GM19239 (cell line): ENCODE measurements at regions not wholly inside any gene's neighbourhood (a gene's known extent, or its start where the extent isn't known, plus 50 kb on each side); places are given as distances from the start of the nearest gene placed in this dataset.

ENCODE experiments used
- DNase-seq: peaks from one replicate; pipeline ENCODE4 v3.0.0; 2011; ENCODE audit warnings: low spot score; ENCODE audit not compliant: insufficient read length
- FAIRE-seq: peaks from 2 replicates; lab custom pipeline; 2011; peaks lifted over from hg19 to GRCh38; lab: Jason Lieb, UNC

DNA sequence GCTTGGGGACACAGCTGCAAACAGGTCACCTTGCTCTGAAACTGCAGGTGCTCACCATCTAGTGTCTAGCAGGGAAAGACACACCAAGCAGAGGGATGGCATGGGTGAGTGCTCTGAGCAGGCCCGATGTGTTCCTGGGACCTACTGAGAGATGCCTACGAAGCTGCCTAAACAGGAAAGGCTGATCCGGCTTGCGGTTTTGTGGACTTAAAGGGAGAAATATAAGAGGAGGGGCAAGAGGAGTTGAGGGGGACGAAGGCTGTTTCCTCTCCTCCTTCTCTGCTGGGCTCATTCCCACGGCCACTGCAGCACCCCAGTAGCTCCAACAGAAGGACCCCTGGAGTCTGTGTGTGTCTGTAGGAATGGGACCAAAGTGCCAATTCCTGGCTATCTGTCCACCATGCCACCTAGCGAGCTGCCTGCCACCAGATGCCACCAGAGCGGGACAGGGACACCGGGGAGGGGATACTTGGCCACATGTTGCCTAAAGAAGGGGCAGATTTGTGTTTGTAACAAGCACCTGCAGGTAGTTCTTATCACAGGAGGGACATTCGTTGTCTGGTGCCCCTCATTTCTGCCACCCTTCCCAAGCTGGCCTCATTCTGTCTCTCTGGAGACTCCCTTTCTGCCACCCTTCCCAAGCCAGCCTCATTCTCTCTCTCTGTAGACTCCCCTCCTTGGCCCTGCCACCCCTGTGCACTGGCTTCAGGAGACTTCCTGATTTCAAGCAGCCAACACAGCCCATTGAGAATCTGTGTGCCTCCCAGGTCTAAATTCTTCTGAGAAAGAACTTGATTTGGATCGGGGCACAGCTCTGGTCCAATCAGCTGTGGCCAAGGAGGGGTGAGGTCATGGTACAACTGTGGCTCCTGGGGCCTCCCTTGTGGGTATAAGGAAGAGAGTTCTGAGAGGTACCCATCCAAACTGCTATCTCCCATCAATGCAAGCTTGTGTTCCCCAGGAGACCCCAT is 221.8 kb downstream of the ANKRD60 start:
- FAIRE-seq: no peak
- no peak for DNase-seq

DNA sequence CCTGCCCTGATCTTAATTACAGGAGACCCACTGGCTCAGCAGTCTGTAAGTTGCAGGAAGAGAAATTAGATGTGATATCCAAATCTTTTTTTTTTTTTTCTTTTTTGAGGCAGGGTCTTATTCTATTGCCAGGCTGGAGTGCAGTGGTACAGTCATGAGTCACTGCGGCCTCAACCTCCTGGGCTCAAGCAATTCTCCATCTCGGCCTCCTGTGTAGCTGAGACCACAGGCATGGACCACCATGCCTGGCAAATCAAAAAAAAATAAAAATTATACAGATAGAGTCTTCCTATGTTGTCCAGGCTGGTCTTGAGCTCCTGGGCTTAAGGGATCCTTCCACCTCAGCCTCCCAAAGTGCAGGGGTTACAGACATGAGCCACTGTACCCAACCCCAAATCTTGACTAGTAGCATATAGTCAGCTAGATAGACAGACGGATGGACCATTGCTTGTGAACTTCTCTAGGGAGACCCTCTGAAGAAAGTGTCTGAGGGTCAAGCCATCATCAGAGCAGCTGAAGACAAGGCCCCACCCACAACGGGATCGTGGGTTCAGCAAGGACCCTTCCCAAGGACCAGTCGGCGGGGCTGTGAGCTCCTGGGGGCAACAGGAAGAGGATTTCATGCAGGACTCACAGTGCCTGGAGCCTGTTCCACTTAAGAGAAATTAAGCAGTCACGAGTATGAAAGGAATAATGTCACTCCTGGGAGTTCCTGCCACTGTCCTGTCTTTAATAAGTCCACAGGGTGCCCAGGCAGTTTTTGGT is 222.7 kb downstream of the ANKRD60 start:
- DNase-seq: no peak
- FAIRE-seq: no peak

DNA sequence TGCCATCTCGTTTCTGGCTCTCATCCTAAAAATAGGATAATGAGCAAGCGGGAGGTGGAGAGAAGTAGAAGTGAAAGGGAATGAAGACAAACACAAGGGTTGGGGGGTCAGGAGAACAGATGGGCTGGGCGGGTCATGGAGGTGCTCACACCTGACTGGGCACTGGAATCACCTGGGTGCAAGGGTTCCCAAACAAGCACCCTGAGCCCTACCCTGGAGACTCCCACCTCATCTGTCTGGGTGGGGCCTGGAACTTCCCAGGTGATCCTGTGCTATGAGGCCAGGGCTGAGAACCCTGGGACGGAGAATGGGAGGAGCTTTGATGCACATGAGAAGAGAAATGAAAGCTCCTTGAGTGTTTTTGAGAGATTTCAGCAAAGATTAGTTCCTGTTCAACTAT is 223.6 kb downstream of the ANKRD60 start:
- DNase-seq (no peak), FAIRE-seq (no peak)

DNA sequence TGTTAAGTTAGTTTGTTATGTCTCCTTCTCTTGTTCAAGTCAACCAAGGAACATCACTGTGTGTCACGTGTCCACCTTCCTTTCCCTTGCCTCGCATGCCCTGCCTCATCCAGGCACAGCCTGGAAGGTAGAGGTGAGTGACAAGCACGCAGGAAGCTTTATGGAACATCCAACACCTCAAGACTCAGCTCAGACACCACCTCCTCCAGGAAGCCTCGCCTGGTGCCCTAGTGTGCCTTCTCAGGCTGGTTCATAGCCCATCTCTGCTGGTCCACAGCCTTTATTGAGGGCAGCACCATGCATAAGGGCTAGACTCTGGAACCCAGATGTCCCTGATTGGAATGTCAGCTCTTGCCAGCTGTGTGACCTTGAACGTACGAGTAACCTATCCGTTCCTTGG is 224.3 kb downstream of the ANKRD60 start:
- FAIRE-seq (no peak), DNase-seq (no peak)

DNA sequence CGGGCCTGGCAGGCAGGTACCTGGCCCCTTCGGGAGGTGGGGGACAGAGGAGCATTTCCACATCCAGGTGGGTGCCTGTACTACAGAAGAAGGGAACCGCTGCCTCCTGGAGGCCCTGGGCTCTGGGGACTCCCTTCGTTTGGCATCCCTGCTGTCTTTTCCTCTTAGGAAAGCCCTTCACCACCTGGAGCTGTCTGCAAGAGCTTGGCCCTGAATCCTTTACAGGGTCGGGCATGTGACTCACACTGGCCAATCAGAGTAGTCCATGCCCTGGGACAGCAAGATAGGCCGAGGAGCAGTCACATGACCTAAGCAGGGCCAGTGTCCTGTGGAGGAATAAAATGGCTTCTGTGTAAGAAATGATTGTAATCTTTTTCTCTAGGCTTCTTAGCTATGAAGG is 224.9 kb downstream of the ANKRD60 start:
- no peak for FAIRE-seq
- no peak for DNase-seq

DNA sequence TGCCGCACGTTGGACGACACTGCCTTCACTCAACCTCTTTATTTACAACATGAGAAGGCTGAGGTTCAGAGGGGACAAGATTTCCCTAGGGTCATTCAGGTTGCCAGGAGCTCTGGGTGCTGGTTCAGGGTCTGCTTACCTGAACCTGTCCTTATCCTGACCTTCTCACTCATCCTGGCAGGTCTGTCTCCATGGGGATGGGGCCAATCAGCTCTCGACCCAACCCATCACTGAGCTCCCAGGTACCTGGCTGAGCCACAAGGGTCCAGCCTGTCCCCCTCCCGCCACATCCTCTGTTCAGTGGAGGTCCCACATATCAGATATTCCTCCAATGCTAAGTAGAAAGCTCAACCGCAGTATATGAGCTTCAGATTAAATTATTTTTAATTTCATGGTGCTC is 225.6 kb downstream of the ANKRD60 start:
- FAIRE-seq: no peak

DNA sequence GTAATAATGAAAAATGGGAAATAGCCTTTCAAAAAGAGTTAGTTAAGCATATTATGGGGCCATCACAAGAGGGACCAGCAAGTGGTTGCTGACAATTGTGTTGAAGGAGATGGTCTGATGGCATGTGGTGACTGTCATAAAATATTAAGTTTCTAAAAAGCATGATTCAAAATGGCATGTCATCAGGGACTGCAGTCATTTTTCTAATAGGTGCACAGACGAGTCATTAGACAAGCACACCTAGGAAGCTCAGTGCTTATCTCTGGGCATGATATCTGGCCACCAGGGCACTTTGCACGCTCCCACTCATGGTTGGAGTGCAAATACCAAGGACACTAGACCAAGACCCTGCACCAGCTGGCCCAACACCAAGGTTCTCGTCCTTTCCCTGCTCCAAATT is 226.5 kb downstream of the ANKRD60 start:
- no peak for DNase-seq
- no peak for FAIRE-seq

More for the DNA sequence above, 225.6 kb downstream of the ANKRD60 start:
- no peak for DNase-seq

DNA sequence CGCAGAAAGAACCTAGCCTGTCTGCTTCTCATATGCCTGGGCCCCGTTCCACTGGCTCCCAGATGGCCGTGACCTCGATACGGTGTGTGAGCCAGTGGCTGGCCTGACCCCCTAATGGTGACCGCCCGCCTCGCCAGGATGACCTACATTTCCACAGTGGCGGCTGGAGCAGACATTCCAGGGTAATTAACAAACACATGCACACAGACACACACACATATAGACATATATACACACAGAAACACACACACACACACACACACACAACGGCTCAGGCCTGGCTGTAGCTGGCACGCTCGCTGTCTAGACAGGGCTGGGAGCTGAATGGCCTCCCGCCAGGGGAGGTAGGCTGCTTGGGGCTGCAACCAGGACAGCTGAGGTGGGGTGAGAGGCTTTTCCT is 227.1 kb downstream of the ANKRD60 start:
- DNase-seq (no peak), FAIRE-seq (no peak)

DNA sequence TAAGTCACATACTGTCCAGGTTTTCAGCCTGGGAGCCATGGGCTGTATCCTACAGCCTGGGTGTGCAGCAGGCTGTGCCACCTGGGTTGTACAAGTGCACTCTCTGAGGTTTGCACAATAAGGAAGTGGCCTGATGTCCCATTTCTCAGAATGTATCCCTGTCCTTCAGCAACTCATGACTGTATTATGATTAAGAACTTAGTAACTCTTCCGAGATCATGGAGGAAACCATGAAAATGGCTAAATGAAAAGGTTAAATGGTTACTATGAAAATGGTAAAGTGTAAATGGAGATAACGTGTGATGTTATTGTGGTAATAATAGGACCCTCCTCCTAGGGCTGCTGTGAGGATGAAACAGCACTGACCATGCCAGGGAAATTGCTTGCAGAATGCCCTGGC is 227.6 kb downstream of the ANKRD60 start:
- FAIRE-seq: no peak

DNA sequence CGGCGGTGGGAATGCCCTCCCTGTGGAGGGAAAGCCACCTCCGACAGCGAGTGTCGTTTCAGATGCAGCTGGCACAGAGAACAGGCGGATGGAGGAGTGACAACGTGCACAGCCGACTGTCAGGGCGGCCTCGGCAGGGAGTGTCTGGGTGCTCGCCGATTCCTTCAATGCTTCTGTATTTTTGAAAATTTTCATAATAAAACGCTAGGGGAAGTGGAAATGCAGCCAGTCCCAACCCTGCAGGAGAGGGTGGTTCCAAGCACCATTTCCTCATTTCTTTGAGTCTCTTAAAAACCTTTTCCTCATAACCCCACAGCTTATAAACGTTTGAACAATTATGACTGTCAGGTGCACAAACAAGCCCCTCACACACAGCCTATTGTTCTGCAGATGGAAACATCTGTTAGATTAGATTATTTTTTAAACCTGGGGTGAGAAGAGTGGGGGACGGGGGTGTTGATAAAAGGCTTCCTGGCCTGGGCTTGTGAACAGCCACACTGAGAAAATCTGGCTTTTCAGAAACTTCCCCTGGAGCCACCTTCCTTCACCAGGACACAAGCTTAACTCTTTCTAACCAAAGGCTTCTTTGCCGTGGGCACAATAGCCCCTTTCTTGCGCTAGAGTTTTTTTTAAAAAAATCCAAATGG is 228.9 kb downstream of the ANKRD60 start:
- no peak for FAIRE-seq
- no peak for DNase-seq

More for the DNA sequence above, 227.6 kb downstream of the ANKRD60 start:
- DNase-seq: no peak

DNA sequence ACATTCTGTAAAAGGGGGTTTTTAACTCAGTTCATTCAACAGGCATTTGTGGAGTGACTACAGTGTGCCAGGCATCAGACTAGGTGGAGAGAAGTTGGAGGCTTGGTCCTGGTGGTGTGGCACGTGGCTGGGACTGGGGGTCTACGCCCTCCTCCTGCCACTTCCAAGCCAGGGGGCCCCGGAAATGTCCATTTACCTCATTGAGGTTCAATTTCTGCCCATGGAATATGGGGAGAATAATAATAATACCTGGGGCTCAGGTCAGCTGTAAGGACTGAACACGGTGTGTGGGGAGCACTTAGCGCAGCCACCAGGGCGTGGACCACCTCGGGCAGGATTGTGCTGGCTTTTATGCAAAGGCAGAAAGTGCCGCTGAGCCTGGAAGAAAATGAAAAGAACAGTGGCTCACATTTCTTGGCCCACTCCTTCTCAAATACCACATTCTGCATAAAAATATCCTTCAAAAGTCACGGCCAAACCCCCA is 229.4 kb downstream of the ANKRD60 start:
- FAIRE-seq (no peak), DNase-seq (no peak)

DNA sequence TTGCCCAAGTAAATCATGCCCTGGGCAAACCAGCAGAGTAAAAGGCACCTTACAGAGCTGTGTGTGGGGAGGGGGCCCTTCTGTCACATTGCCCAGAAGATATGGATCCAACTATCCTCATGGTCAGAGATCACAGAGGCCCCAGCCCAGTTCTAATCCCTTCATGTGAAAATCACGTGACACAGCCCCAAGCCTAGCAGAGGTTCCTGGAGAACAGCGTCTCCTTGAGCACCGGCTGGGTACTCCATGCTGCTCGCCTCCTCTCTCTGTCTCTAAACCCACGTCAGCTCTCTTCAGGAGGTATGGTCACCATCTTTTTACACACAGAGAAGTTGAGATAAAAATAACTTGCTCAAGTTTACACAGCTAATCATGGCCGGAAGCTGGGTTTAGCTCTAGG is 230.2 kb downstream of the ANKRD60 start:
- FAIRE-seq (no peak), DNase-seq (no peak)

DNA sequence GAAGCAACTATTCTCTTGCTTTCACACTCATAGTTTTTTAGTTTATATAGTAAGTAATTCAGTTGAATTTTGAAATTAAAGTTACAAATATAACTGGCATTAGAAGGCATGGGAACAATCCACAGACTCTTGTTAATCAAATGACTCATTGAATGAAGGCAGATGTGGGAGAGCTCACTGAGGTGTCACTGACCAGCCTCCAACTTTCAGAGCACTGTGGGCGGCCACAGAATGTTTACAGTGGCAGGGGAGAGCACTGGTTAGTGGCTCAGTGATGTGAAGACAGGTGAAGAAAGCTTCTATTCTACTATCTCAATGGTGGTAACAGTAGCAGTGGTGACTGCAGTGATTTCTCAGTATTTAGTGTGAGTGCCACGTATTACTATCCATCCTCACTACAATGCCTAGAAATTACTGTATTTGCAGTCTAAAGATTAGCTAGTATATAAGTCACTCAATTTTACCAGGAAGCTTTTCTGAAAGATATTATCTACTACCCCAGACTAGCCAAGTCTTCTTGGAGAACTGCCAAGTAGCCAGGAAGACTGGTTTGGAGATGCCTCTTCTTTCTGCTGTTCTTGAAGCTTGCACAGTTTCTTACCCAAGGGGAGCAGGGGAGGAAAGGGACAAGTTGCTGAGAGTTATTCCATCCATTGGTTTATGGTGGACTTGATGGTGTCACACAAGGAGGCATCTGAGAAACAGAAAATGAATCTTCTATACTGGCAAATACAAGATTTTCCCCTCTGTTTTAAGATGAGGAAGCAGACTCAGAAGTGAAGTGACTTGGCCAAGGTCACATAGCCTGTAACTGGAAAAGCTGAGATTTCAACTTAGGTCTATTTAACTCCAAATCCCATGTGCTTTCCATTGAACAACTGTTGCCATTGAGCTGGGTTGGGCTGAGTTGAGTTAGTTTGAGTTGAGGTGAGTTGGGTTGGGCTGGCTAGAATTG is 231.2 kb downstream of the ANKRD60 start:
- DNase-seq: no peak
- no peak for FAIRE-seq

DNA sequence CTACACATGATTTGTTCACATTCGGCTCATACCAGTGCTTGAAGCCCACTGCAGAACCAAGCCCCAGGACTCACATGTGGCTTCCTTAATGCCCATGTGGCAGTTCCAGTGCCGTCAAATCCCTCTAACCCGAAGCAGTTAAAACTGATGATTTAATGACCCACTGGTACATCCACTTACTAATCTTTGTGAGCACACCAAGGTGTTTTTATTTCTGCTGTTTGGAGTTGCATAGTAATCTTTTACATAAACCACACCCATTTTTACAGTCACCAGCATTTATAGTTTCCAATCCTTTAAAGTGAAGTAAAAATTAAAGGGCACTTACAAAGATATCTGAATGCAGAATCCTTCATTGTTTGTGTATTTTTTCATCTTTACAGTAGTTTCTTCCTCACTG is 232.0 kb downstream of the ANKRD60 start:
- no peak for DNase-seq
- FAIRE-seq: no peak

DNA sequence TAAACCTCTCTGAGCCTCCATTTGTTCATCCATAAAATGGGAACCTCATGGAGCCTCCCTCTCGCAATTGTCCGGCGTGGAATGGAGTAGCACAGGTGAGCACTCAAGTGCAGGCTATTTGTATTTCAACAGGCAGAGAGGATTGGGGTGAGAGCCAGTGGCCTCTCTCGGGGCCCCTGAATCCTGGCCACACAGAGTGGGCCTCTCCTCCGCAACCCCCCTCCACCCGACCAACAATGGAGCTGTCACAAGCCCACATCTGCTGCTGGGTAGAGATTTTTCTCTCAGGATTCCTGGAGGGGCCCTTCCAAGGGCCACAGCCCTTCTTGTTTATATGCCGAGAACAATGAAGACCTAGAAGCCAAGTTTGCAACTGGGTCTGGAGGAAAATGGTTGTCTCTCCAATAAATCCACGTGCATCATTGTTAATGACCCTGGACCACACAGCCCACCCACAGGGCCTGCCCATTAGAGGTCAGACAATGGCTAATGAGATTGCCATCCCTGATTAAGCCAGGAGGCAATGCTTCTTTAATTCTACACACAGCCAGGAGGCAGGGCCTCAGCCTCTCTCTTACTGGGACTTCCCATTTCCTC is 233.0 kb downstream of the ANKRD60 start:
- DNase-seq (no peak), FAIRE-seq (no peak)

DNA sequence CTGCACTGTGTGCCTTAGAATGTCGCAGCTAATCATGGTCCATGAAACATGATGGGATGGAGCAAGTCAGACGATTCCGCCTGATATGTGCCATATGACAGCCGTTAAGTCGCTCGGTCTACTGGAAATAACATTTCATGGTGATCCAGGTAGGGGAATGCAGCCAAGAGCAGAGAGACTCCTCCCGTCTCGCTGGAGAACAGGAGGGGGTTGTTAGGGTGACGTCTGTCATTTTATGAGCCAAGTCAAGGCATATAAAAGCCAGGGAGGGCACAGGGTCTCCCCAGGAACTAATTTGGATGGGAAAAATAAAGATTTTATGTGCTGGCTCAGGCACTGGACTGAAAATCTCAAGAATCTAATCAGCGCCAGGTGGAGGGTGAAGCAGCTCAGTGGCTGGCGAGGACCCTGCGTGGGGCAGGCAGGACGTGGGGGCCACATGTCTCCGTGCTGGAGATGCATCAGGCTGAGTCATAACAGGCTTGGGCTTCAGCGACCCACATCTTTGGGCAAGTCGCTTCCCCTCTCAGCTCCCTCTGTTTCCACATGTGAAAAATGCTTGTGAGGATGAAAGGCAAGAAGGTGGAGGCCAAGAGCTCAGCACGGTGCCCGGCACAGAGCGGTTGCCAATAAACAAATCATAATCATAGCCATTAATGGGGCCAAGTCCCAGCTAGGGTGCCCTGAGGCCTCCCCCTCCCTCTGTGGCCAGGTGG is 234.6 kb downstream of the ANKRD60 start:
- FAIRE-seq (no peak), DNase-seq (no peak)

DNA sequence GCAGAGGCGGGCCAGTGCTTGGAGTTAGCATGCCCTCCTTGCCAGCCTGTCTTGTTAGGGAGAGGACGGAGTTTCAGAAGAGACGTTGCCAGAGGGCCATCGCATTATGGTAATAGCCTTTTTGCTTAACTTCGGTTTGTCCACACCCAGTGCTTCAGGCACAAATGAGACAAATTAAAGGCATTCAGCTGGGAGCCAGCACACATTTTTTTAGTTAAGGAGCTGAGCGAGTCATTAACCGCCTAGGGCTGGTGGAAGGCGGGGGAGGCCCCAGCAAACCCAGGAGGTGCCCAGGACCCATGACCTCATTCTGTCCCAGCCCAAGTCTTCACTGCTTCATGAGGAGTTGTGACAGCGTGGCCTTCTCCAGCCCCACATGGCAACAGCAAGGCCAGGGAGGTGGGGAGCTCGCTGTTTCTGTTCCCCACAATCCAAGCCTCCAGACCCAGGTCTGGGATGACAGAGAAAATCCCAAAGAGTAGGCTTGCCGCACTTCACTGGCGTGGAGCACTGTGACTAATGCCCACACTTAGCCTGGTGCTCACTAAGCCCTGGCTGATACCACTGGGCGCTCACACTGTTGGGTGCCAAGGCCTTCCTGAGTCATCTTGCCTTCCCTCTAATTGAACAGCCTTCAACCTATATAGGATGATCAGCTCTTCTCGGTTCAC is 237.1 kb downstream of the ANKRD60 start:
- FAIRE-seq (no peak), DNase-seq (no peak)

DNA sequence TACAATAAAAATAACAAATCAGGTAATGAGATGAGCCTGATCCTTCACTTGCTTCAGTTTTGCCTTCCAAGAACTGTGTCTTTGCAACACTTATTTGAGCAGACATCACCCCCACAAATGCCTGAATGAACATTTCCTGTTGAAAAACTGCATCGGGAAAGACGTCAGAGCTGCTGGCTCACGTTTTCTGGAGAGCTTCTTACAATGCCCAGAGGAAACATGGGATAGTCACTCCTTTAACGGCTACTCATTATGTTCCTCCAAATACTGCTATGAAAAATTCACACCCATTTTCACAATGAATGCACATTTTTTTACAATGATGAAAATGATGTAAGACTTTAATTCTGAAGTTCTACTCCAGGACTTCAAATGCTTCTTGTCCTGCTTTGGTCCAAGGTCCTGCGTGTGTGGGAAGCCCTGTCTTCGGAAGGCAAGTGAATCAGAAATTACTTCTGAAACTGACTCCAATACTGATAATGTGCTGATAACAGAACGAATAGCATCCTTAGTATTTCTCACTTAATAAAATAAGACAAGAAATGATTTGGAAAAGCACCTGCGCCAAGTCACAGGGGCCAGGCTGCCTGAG is 238.0 kb downstream of the ANKRD60 start:
- FAIRE-seq (no peak), DNase-seq (no peak)
